ENCODE measurements at regions not wholly inside any gene's neighbourhood (a gene's known extent, or its start where the extent isn't known, plus 50 kb on each side); places are given as distances from the start of the nearest gene placed in this dataset.

DNA sequence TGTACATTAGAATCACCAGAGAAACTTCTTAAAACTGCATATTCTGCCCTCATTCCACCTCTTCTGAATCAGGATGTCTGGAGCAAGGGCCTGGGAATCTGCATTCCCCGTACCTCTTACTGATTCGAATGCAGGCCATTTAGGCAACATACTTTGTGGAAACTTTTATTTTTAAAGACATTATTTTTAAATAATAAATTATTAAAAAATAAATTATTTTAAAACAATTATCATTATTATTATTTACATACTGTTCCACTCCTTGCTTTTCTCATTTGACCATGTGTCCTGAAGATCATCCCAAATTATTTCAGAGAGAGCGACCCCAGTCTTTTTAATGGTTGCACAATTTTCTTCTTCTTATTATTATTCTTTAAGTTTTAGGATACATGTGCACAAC lies 336.6 kb upstream of the TBC1D5 start:
- POLR2A ChIA-PET: no interaction called here
- no peaks in the 10 kb centered on the region for H3K4me1 Mint-ChIP-seq

GRCh38 chr3:18077128-18077840 lies 334.9 kb upstream of the TBC1D5 start:
- Histone ChIP-seq H3K27me3 (ENCODE audit: insufficient read depth, low read length, poor library complexity, severe bottlenecking) (no peaks in the 10 kb centered on the region), H3K36me3 (ENCODE audit: insufficient read depth, low read length) (no peaks in the 10 kb centered on the region), H3K4me1 (ENCODE audit: insufficient read depth, low read length) (no peaks in the 10 kb centered on the region), H3K4me3 (ENCODE audit: low read length) (no peak overlapping the region), H3K27ac (ENCODE audit: low read depth, low read length) (no peak overlapping the region), H3K9me3 (ENCODE audit: low read length) (no peaks in the 10 kb centered on the region)
- H3K4me3 Mint-ChIP-seq: no peak overlapping the region
- peaks cover 10 to 34% of the 10 kb centered on the region in 2 donors for H3K27me3 Mint-ChIP-seq
- DNase-seq: no peak
- H3K4me1 Mint-ChIP-seq: no peaks in the 10 kb centered on the region
- H3K9me3 Mint-ChIP-seq: no peaks in the 10 kb centered on the region
- H3K36me3 Mint-ChIP-seq: no peaks in the 10 kb centered on the region
- ChIA-PET POLR2A (no interaction called here), CTCF (no interaction called here)
- no peak overlapping the region for H3K27ac Mint-ChIP-seq

More for the DNA sequence above, 336.6 kb upstream of the TBC1D5 start:
- H3K36me3 Mint-ChIP-seq: no peaks in the 10 kb centered on the region
- Histone ChIP-seq H3K4me1 (ENCODE audit: insufficient read depth, low read length) (no peaks in the 10 kb centered on the region), H3K4me3 (ENCODE audit: low read length) (no peak overlapping the region), H3K9me3 (ENCODE audit: low read length) (no peaks in the 10 kb centered on the region), H3K27ac (ENCODE audit: low read depth, low read length) (no peak overlapping the region), H3K27me3 (ENCODE audit: insufficient read depth, low read length, poor library complexity, severe bottlenecking) (no peaks in the 10 kb centered on the region), H3K36me3 (ENCODE audit: insufficient read depth, low read length) (no peaks in the 10 kb centered on the region)
- H3K27ac Mint-ChIP-seq: no peak overlapping the region
- H3K27me3 Mint-ChIP-seq: peaks cover 15 to 39% of the 10 kb centered on the region in 2 donors
- no peak overlapping the region for H3K4me3 Mint-ChIP-seq
- no peaks in the 10 kb centered on the region for H3K9me3 Mint-ChIP-seq
- CTCF ChIA-PET: no interaction called here
- DNase-seq: no peak

DNA sequence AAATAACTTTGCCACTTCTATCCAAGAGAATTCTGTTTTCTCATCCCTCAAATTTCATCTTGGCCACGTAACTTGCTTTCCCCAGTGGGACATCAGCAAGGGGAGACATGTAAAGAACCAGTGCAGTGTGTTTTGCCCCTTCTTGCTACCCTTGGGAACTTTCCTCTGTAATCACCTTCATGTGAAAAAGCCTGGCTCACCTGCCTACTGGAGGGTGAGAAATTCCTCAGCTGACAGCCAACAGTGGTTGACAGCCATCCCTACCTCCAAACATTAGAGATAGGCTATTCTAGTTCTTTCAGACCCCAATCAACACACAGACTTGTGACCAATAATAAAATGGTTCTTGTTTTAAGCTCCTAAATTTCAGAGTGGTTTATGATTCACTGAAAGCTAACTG lies 333.9 kb upstream of the TBC1D5 start:
- Histone ChIP-seq H3K4me1 (ENCODE audit: insufficient read depth, low read length) (no peaks in the 10 kb centered on the region), H3K27ac (ENCODE audit: low read depth, low read length) (no peak overlapping the region), H3K9me3 (ENCODE audit: low read length) (no peaks in the 10 kb centered on the region), H3K36me3 (ENCODE audit: insufficient read depth, low read length) (no peaks in the 10 kb centered on the region), H3K4me3 (ENCODE audit: low read length) (no peak overlapping the region), H3K27me3 (ENCODE audit: insufficient read depth, low read length, poor library complexity, severe bottlenecking) (no peaks in the 10 kb centered on the region)
- ChIA-PET POLR2A (no interaction called here), CTCF (no interaction called here)
- H3K4me3 Mint-ChIP-seq: no peak overlapping the region
- DNase-seq: no peak
- H3K27me3 Mint-ChIP-seq: peaks cover 7 to 34% of the 10 kb centered on the region in 2 donors
- H3K9me3 Mint-ChIP-seq: no peaks in the 10 kb centered on the region
- H3K27ac Mint-ChIP-seq: no peak overlapping the region
- H3K36me3 Mint-ChIP-seq: no peaks in the 10 kb centered on the region
- no peaks in the 10 kb centered on the region for H3K4me1 Mint-ChIP-seq

- no peak overlapping the region for H3K4me3 ChIP-seq (ENCODE audit: low read length)
- Mint-ChIP-seq H3K4me3 (no peak overlapping the region), H3K36me3 (no peaks in the 10 kb centered on the region), H3K9me3 (no peaks in the 10 kb centered on the region), H3K27me3 (peaks cover 7 to 34% of the 10 kb centered on the region in 2 donors), H3K4me1 (no peaks in the 10 kb centered on the region), H3K27ac (no peak overlapping the region)
- no peak for DNase-seq
- no peaks in the 10 kb centered on the region for H3K27me3 ChIP-seq (ENCODE audit: insufficient read depth, low read length, poor library complexity, severe bottlenecking)
- POLR2A ChIA-PET: no interaction called here
- H3K27ac ChIP-seq (ENCODE audit: low read depth, low read length): no peak overlapping the region
- no peaks in the 10 kb centered on the region for H3K36me3 ChIP-seq (ENCODE audit: insufficient read depth, low read length)
- no peaks in the 10 kb centered on the region for H3K4me1 ChIP-seq (ENCODE audit: insufficient read depth, low read length)
- no peaks in the 10 kb centered on the region for H3K9me3 ChIP-seq (ENCODE audit: low read length)
- CTCF ChIA-PET: no interaction called here
These were observed 333.4 kb upstream of the TBC1D5 start for GRCh38 chr3:18075799-18076198.

- H3K4me1 ChIP-seq (ENCODE audit: insufficient read depth, low read length): no peaks in the 10 kb centered on the region
- peaks cover 0 to 10% of the 10 kb centered on the region in 2 donors for H3K27me3 Mint-ChIP-seq
- H3K4me3 ChIP-seq (ENCODE audit: low read length): no peak overlapping the region
- no peak overlapping the region for H3K27ac Mint-ChIP-seq
- ChIA-PET POLR2A (no interaction called here), CTCF (no interaction called here)
- H3K36me3 ChIP-seq (ENCODE audit: insufficient read depth, low read length): no peaks in the 10 kb centered on the region
- no peaks in the 10 kb centered on the region for H3K27me3 ChIP-seq (ENCODE audit: insufficient read depth, low read length, poor library complexity, severe bottlenecking)
- H3K36me3 Mint-ChIP-seq: no peaks in the 10 kb centered on the region
- no peaks in the 10 kb centered on the region for H3K4me1 Mint-ChIP-seq
- no peak overlapping the region for H3K27ac ChIP-seq (ENCODE audit: low read depth, low read length)
- H3K4me3 Mint-ChIP-seq: no peak overlapping the region
- no peak for DNase-seq
- H3K9me3 Mint-ChIP-seq: no peaks in the 10 kb centered on the region
- no peaks in the 10 kb centered on the region for H3K9me3 ChIP-seq (ENCODE audit: low read length)
These were observed 329.4 kb upstream of the TBC1D5 start for GRCh38 chr3:18071833-18072232.

- Histone ChIP-seq H3K27ac (ENCODE audit: low read depth, low read length) (no peak overlapping the region), H3K4me1 (ENCODE audit: insufficient read depth, low read length) (no peaks in the 10 kb centered on the region), H3K4me3 (ENCODE audit: low read length) (no peak overlapping the region), H3K27me3 (ENCODE audit: insufficient read depth, low read length, poor library complexity, severe bottlenecking) (no peaks in the 10 kb centered on the region), H3K36me3 (ENCODE audit: insufficient read depth, low read length) (no peaks in the 10 kb centered on the region), H3K9me3 (ENCODE audit: low read length) (no peaks in the 10 kb centered on the region)
- Mint-ChIP-seq H3K36me3 (no peaks in the 10 kb centered on the region), H3K27ac (no peak overlapping the region), H3K27me3 (peaks cover 0 to 4% of the 10 kb centered on the region in 2 donors), H3K9me3 (no peaks in the 10 kb centered on the region), H3K4me3 (no peak overlapping the region), H3K4me1 (no peaks in the 10 kb centered on the region)
- POLR2A ChIA-PET: no interaction called here
- DNase-seq: no peak
- CTCF ChIA-PET: no interaction called here
These were observed 328.5 kb upstream of the TBC1D5 start for GRCh38 chr3:18070944-18071343.

- Histone ChIP-seq H3K9me3 (ENCODE audit: low read length) (no peaks in the 10 kb centered on the region), H3K27me3 (ENCODE audit: insufficient read depth, low read length, poor library complexity, severe bottlenecking) (no peaks in the 10 kb centered on the region), H3K27ac (ENCODE audit: low read depth, low read length) (no peak overlapping the region), H3K36me3 (ENCODE audit: insufficient read depth, low read length) (no peaks in the 10 kb centered on the region), H3K4me1 (ENCODE audit: insufficient read depth, low read length) (no peaks in the 10 kb centered on the region), H3K4me3 (ENCODE audit: low read length) (no peak overlapping the region)
- peaks cover 0 to 4% of the 10 kb centered on the region in 2 donors for H3K27me3 Mint-ChIP-seq
- DNase-seq: no peak
- no peak overlapping the region for H3K4me3 Mint-ChIP-seq
- no peaks in the 10 kb centered on the region for H3K36me3 Mint-ChIP-seq
- ChIA-PET POLR2A (no interaction called here), CTCF (no interaction called here)
- H3K4me1 Mint-ChIP-seq: no peaks in the 10 kb centered on the region
- H3K9me3 Mint-ChIP-seq: no peaks in the 10 kb centered on the region
- H3K27ac Mint-ChIP-seq: no peak overlapping the region
These were observed 327.8 kb upstream of the TBC1D5 start for GRCh38 chr3:18070231-18070630.

DNA sequence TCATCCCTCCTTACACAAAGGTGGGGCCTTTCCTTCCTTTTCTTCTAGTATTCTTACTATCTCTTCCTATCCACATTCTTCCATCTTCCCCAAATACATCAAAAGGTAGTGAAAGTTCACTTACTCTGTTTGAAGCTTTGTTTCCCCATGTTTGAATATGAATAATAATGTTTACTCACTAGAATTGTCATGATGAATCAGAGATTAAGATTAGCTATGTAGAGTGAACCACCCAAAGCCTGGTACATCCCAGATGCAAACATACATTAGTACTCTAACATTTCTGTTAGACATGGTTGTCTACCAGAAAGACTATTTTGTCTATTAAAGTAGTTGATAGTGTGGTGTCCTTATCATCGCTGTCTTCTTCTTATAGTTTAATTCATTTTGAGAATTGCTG lies 327.1 kb upstream of the TBC1D5 start:
- H3K4me1 ChIP-seq (ENCODE audit: insufficient read depth, low read length): no peaks in the 10 kb centered on the region
- Mint-ChIP-seq H3K27me3 (peaks cover 0 to 4% of the 10 kb centered on the region in 2 donors), H3K4me1 (no peaks in the 10 kb centered on the region), H3K36me3 (no peaks in the 10 kb centered on the region), H3K9me3 (no peaks in the 10 kb centered on the region), H3K4me3 (no peak overlapping the region), H3K27ac (no peak overlapping the region)
- H3K27me3 ChIP-seq (ENCODE audit: insufficient read depth, low read length, poor library complexity, severe bottlenecking): no peaks in the 10 kb centered on the region
- ChIA-PET CTCF (no interaction called here), POLR2A (no interaction called here)
- H3K36me3 ChIP-seq (ENCODE audit: insufficient read depth, low read length): no peaks in the 10 kb centered on the region
- no peaks in the 10 kb centered on the region for H3K9me3 ChIP-seq (ENCODE audit: low read length)
- DNase-seq: no peak
- no peak overlapping the region for H3K27ac ChIP-seq (ENCODE audit: low read depth, low read length)
- H3K4me3 ChIP-seq (ENCODE audit: low read length): no peak overlapping the region
